ENCODE measurements at regions not wholly inside any gene's neighbourhood (a gene's known extent, or its start where the extent isn't known, plus 50 kb on each side); places are given as distances from the start of the nearest gene placed in this dataset.

DNA sequence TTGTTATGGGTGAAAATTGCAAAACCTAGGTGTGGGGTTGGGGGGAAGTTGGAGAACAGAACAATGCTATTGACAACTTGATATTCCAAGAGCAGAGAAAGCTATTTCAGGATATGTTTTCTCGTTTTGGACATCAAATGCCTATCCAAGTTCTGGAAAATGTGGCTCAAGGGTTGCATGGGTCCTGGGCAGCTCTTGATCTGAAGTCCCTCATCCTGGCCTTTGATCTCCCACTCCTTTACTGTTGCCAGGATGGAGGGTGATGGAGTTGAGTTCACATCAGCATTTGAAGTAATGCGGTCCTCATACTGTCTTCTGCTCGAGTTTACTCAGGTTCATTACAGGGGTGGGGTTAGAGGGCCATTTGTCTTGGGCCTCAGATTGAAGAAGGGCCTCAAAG is 76.9 kb upstream of the RPS23 start:
- WGBS, 2 donors, result 84 to 86% methylated on average over 3 of the region's 3 CpGs
- no peaks in the 10 kb centered on the region for H3K27me3 ChIP-seq (ENCODE audit: control insufficient read depth in 1 of 2, insufficient read depth in 2 of 2, low read length in 2 of 2)
- no peak overlapping the region for H3K4me3 ChIP-seq (ENCODE audit: low read depth in 1 of 2, low read length in 2 of 2)
- H3K4me1 ChIP-seq (ENCODE audit: control insufficient read depth in 2 of 2, insufficient read depth in 2 of 2, low read length in 1 of 2), result no peaks in the 10 kb centered on the region
- no peaks in the 10 kb centered on the region for H3K9me3 ChIP-seq (ENCODE audit: control insufficient read depth in 2 of 2, insufficient read depth in 1 of 2, low read depth in 1 of 2, low read length in 1 of 2)
- no peaks in the 10 kb centered on the region for H3K36me3 ChIP-seq (ENCODE audit: control insufficient read depth in 2 of 2, insufficient read depth in 2 of 2, low read length in 1 of 2)
- no peak overlapping the region for H3K27ac ChIP-seq (ENCODE audit: low read depth in 2 of 2, low read length in 1 of 2)

DNA sequence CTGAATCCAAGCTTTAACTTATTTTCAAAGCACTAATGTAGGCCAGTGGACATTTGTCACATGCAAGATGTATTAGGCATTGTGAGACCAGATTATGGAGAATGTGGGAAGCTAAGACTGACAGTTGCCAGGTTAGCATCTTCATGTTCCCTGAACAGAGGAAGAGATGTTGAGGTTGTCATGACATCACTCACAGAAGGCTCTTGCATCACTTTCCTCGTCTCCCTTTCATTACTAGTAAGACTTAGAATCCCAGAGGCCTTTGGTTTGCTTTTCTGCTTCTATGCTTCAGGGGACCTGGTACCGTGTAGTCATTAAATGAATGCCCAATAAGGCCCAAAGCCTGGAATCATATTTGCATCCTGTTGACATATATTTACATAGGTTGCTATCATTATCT is 76.4 kb upstream of the RPS23 start:
- Histone ChIP-seq H3K36me3 (ENCODE audit: control insufficient read depth in 2 of 2, insufficient read depth in 2 of 2, low read length in 1 of 2) (no peaks in the 10 kb centered on the region), H3K27ac (ENCODE audit: low read depth in 2 of 2, low read length in 1 of 2) (no peak overlapping the region), H3K4me3 (ENCODE audit: low read depth in 1 of 2, low read length in 2 of 2) (no peak overlapping the region), H3K4me1 (ENCODE audit: control insufficient read depth in 2 of 2, insufficient read depth in 2 of 2, low read length in 1 of 2) (no peaks in the 10 kb centered on the region), H3K27me3 (ENCODE audit: control insufficient read depth in 1 of 2, insufficient read depth in 2 of 2, low read length in 2 of 2) (no peaks in the 10 kb centered on the region), H3K9me3 (ENCODE audit: control insufficient read depth in 2 of 2, insufficient read depth in 1 of 2, low read depth in 1 of 2, low read length in 1 of 2) (no peaks in the 10 kb centered on the region)
- 84 to 92% methylated on average over 2 of the region's 2 CpGs for WGBS, 2 donors

DNA sequence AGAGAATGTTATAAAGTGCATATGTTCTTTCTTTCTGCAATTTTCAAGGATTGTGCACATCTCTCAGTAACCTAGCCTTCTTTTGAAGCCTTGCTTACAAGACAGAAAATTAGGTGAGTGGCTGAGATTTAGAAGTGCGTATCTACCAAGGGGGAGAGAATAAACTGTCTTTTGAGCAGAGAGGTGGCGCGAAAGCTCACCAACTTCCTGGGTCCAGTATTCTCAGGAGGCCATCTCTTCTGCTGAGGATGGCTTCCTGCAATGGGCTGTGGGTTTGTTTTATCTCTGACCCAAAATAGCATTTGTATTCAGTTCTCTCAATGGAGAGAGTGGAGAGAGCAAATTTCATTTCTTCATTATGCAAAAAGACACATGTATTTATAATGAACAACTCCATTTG is 75.4 kb upstream of the RPS23 start:
- Histone ChIP-seq H3K27ac (ENCODE audit: low read depth in 2 of 2, low read length in 1 of 2) (no peak overlapping the region), H3K4me1 (ENCODE audit: control insufficient read depth in 2 of 2, insufficient read depth in 2 of 2, low read length in 1 of 2) (no peaks in the 10 kb centered on the region), H3K4me3 (ENCODE audit: low read depth in 1 of 2, low read length in 2 of 2) (no peak overlapping the region), H3K27me3 (ENCODE audit: control insufficient read depth in 1 of 2, insufficient read depth in 2 of 2, low read length in 2 of 2) (no peaks in the 10 kb centered on the region), H3K36me3 (ENCODE audit: control insufficient read depth in 2 of 2, insufficient read depth in 2 of 2, low read length in 1 of 2) (no peaks in the 10 kb centered on the region), H3K9me3 (ENCODE audit: control insufficient read depth in 2 of 2, insufficient read depth in 1 of 2, low read depth in 1 of 2, low read length in 1 of 2) (no peaks in the 10 kb centered on the region)
- 95 to 96% methylated on average over 3 of the region's 3 CpGs for WGBS, 2 donors

DNA sequence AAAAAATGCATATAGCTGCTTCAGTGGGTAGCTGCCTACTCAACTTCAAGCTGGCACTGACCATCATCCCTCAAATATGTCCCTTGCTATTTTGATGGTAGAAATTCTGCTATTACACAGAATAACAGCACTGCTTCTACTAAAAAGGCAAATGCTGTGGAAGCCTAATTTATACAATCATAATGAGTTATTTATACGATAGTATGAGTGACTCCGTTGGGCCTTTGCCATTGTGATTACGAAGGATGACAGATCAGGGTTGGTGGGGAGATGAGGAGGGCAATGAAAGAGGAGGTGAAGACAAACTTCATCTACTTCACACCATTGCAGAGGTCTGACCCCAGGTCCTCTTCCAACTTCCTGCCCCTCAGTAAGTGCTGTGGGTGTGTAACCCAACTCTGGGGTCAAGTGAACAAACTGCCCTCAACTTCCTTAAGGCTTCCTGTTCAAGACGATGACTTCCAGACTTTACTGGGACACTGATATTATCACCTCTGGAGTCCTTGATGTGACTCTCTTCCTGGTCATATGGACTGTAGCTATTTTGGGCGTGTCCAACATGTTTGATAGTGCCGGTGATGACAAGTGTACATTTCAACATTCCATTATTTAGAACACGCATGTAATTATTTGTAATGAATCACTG is 74.1 kb upstream of the RPS23 start:
- H3K27ac ChIP-seq (ENCODE audit: low read depth in 2 of 2, low read length in 1 of 2), result no peak overlapping the region
- peaks cover 0 to 2% of the 10 kb centered on the region in 2 donors for H3K4me1 ChIP-seq (ENCODE audit: control insufficient read depth in 2 of 2, insufficient read depth in 2 of 2, low read length in 1 of 2)
- H3K27me3 ChIP-seq (ENCODE audit: control insufficient read depth in 1 of 2, insufficient read depth in 2 of 2, low read length in 2 of 2), result no peaks in the 10 kb centered on the region
- no peaks in the 10 kb centered on the region for H3K9me3 ChIP-seq (ENCODE audit: control insufficient read depth in 2 of 2, insufficient read depth in 1 of 2, low read depth in 1 of 2, low read length in 1 of 2)
- no peak overlapping the region for H3K4me3 ChIP-seq (ENCODE audit: low read depth in 1 of 2, low read length in 2 of 2)
- WGBS, 2 donors, result 49 to 59% methylated on average over 7 of the region's 7 CpGs
- no peaks in the 10 kb centered on the region for H3K36me3 ChIP-seq (ENCODE audit: control insufficient read depth in 2 of 2, insufficient read depth in 2 of 2, low read length in 1 of 2)

DNA sequence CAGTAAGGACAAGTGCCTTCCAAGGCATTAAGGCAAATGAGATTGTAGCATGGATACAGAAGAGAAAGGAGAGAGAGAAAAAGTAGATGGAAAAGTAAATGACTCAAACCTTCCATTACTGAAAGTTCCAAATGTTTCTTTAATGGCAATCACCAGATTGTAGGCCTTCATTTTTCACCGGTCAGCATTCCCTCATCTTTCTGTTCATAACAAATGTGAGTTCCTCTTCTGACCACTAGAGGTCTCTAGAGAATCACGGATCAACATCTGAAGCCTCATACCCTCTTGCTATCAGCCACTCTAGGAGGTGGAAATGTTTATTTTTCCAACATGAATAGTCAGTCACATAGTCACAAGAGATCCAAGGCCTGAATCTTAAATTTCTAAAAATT is 73.6 kb upstream of the RPS23 start:
- Histone ChIP-seq H3K4me3 (ENCODE audit: low read depth in 1 of 2, low read length in 2 of 2) (no peak overlapping the region), H3K27ac (ENCODE audit: low read depth in 2 of 2, low read length in 1 of 2) (no peak overlapping the region), H3K4me1 (ENCODE audit: control insufficient read depth in 2 of 2, insufficient read depth in 2 of 2, low read length in 1 of 2) (peaks cover 0 to 2% of the 10 kb centered on the region in 2 donors), H3K9me3 (ENCODE audit: control insufficient read depth in 2 of 2, insufficient read depth in 1 of 2, low read depth in 1 of 2, low read length in 1 of 2) (no peaks in the 10 kb centered on the region), H3K27me3 (ENCODE audit: control insufficient read depth in 1 of 2, insufficient read depth in 2 of 2, low read length in 2 of 2) (no peaks in the 10 kb centered on the region), H3K36me3 (ENCODE audit: control insufficient read depth in 2 of 2, insufficient read depth in 2 of 2, low read length in 1 of 2) (no peaks in the 10 kb centered on the region)
- WGBS, 2 donors, result 2 to 6% methylated on average over 2 of the region's 2 CpGs

DNA sequence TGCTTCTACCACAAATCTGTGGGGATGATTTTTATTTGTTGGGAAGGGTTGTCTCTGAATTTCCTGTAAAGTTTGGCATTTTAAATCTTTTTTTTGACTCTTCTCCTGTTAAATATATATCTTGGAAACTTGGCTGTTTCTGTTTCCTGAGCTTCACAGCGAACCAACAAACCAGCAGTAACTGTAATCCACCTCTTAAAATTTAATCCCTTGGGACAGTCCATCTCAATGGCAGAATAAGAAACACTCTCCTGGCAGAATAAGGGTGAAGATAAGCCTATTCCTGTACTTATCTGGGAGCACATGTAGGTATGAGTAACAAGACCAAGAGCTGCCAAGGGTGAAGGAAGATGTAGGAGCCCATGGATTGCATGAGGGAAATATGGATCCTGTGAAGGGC is 73.1 kb upstream of the RPS23 start:
- 71 to 84% methylated on average over 1 of the region's 1 CpG for WGBS, 2 donors
- Histone ChIP-seq H3K4me3 (ENCODE audit: low read depth in 1 of 2, low read length in 2 of 2) (no peak overlapping the region), H3K9me3 (ENCODE audit: control insufficient read depth in 2 of 2, insufficient read depth in 1 of 2, low read depth in 1 of 2, low read length in 1 of 2) (no peaks in the 10 kb centered on the region), H3K27me3 (ENCODE audit: control insufficient read depth in 1 of 2, insufficient read depth in 2 of 2, low read length in 2 of 2) (no peaks in the 10 kb centered on the region), H3K36me3 (ENCODE audit: control insufficient read depth in 2 of 2, insufficient read depth in 2 of 2, low read length in 1 of 2) (no peaks in the 10 kb centered on the region), H3K27ac (ENCODE audit: low read depth in 2 of 2, low read length in 1 of 2) (no peak overlapping the region), H3K4me1 (ENCODE audit: control insufficient read depth in 2 of 2, insufficient read depth in 2 of 2, low read length in 1 of 2) (peaks cover 0 to 2% of the 10 kb centered on the region in 2 donors)

DNA sequence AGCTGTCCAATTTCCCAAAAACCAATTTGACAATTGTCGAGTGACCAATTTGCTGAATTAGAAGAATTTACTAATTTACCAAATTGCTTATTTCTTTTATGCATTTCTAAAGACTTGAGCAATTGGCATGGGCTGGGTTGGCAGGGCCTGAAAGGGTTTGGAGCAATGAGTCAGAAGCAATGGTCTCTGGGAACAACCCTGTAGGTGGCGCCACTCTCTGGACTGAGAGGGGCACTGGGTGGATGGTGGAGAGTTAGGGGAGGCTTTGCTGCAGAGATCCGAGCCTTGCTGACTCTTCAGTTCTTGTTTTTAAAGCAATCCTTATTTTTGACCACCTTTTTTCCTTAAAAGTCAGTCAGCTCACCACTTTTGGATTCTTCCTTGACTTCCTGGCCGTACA is 71.5 kb upstream of the RPS23 start:
- 76 to 81% methylated on average over 4 of the region's 4 CpGs for WGBS, 2 donors
- H3K4me1 ChIP-seq (ENCODE audit: control insufficient read depth in 2 of 2, insufficient read depth in 2 of 2, low read length in 1 of 2), result peaks cover 0 to 2% of the 10 kb centered on the region in 2 donors
- no peaks in the 10 kb centered on the region for H3K9me3 ChIP-seq (ENCODE audit: control insufficient read depth in 2 of 2, insufficient read depth in 1 of 2, low read depth in 1 of 2, low read length in 1 of 2)
- H3K36me3 ChIP-seq (ENCODE audit: control insufficient read depth in 2 of 2, insufficient read depth in 2 of 2, low read length in 1 of 2), result no peaks in the 10 kb centered on the region
- H3K4me3 ChIP-seq (ENCODE audit: low read depth in 1 of 2, low read length in 2 of 2), result no peak overlapping the region
- H3K27me3 ChIP-seq (ENCODE audit: control insufficient read depth in 1 of 2, insufficient read depth in 2 of 2, low read length in 2 of 2), result no peaks in the 10 kb centered on the region
- no peak overlapping the region for H3K27ac ChIP-seq (ENCODE audit: low read depth in 2 of 2, low read length in 1 of 2)

DNA sequence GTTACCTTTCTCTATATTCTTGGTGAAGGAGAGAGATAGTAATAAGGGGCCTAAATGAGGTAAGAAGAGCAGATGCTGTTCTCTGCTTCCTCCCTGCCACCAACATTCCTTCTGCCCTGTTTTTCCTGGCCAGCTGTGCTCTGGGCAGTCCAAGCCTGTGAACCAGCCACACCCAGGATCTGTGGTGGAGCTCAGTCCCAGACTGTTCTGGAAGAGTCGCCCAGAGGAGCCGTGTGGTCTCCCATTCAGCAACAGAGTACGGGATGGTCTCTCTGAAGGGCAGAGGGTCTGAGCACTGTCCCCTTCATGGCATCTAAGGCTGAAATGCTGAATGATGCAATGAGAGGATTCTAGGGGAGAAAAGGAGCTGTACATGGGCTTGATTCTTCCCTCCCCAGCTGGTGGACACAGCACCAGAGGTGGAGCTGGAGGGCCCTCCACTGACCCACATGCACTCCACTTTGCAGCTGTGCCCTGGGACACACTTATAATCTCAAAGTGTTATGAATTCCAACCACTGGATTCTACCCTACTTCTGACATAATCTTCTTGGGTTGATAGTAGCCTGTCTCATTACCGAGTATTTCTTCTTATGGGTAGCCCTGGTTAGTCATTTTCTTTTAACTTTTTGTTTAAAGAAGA is 70.8 kb upstream of the RPS23 start:
- peak overlapping the region in 1 of 2 donors; percentile 28 for H3K27ac ChIP-seq (ENCODE audit: low read depth in 2 of 2, low read length in 1 of 2)
- no peaks in the 10 kb centered on the region for H3K9me3 ChIP-seq (ENCODE audit: control insufficient read depth in 2 of 2, insufficient read depth in 1 of 2, low read depth in 1 of 2, low read length in 1 of 2)

DNA sequence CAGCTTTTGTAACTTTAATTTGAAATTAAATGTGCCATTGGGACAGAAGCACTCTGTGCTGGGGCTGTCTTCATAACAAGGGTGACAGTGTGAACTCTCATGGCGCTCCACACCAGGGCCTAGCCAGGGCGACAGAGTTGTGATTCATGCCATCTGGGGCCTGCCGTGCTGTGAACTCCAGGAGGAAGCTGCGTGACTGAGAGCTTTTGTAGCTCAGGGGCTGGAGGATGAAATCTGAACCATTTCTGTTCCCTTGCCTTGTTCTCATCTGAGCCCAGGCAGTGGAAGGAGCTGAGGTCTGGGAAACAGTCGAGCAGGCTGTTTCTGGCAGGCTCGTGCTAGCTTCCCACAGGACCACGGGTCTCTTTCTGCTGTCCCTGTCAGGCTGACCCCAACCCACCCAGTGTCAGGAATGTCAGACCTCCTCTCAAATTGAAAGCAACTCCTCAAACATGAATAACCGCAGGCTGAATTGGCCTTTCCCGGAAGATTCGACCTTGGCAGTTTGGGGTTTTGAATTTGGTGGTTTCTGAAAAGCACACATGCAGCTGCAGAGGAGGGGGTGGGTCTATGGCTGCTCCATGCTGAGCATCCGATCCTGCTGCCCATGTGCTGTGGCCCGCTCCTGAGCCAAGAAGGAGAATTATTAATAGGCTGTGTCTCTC is 69.2 kb upstream of the RPS23 start:
- Histone ChIP-seq H3K9me3 (ENCODE audit: control insufficient read depth in 2 of 2, insufficient read depth in 1 of 2, low read depth in 1 of 2, low read length in 1 of 2) (no peaks in the 10 kb centered on the region), H3K4me1 (ENCODE audit: control insufficient read depth in 2 of 2, insufficient read depth in 2 of 2, low read length in 1 of 2) (peaks cover 0 to 2% of the 10 kb centered on the region in 2 donors), H3K27me3 (ENCODE audit: control insufficient read depth in 1 of 2, insufficient read depth in 2 of 2, low read length in 2 of 2) (no peaks in the 10 kb centered on the region), H3K27ac (ENCODE audit: low read depth in 2 of 2, low read length in 1 of 2) (peak overlapping the region; percentile 3 to 6), H3K36me3 (ENCODE audit: control insufficient read depth in 2 of 2, insufficient read depth in 2 of 2, low read length in 1 of 2) (no peaks in the 10 kb centered on the region), H3K4me3 (ENCODE audit: low read depth in 1 of 2, low read length in 2 of 2) (no peak overlapping the region)
- WGBS, 2 donors, result 68 to 74% methylated on average over 12 of the region's 12 CpGs

More for the DNA sequence above, 70.8 kb upstream of the RPS23 start:
- WGBS, 2 donors, result 70 to 81% methylated on average over 4 of the region's 4 CpGs
- Histone ChIP-seq H3K27me3 (ENCODE audit: control insufficient read depth in 1 of 2, insufficient read depth in 2 of 2, low read length in 2 of 2) (no peaks in the 10 kb centered on the region), H3K4me1 (ENCODE audit: control insufficient read depth in 2 of 2, insufficient read depth in 2 of 2, low read length in 1 of 2) (peaks cover 0 to 2% of the 10 kb centered on the region in 2 donors), H3K36me3 (ENCODE audit: control insufficient read depth in 2 of 2, insufficient read depth in 2 of 2, low read length in 1 of 2) (no peaks in the 10 kb centered on the region), H3K4me3 (ENCODE audit: low read depth in 1 of 2, low read length in 2 of 2) (no peak overlapping the region)
